NCI-H1092 treated with DMSO at 0.1 percent for 48 hours (cell line): ENCODE measurements at regions not wholly inside any gene's neighbourhood (a gene's known extent, or its start where the extent isn't known, plus 50 kb on each side); places are given as distances from the start of the nearest gene placed in this dataset.

Experiments used
- DNase-seq: peaks from one replicate; lab custom pipeline; 2025; lab: John Stamatoyannopoulos, UW

GRCh38 chr18:49658823-49659404 lies 97.1 kb downstream of the LIPG start:
- DNase-seq, result no peak

GRCh38 chr18:49656073-49656692 lies 94.3 kb downstream of the LIPG start:
- DNase-seq, result no peak

GRCh38 chr18:49655266-49656072 lies 93.6 kb downstream of the LIPG start:
- DNase-seq, result no peak

- no peak for DNase-seq
Measured at GRCh38 chr18:49654347-49654746, 92.5 kb downstream of the LIPG start.

GRCh38 chr18:49652881-49653724 lies 91.2 kb downstream of the LIPG start:
- no peak for DNase-seq

GRCh38 chr18:49651033-49651432 lies 89.2 kb downstream of the LIPG start:
- no peak for DNase-seq

GRCh38 chr18:49650426-49650891 lies 88.6 kb downstream of the LIPG start:
- no peak for DNase-seq

- DNase-seq, result no peak
Measured at GRCh38 chr18:49648811-49649210, 87.0 kb downstream of the LIPG start.
